SK-N-SH treated with all-trans-retinoic acid at 6 μM for 48 hours (cell line): ENCODE measurements at regions not wholly inside any gene's neighbourhood (a gene's known extent, or its start where the extent isn't known, plus 50 kb on each side); places are given as distances from the start of the nearest gene placed in this dataset.

Source experiments
- ATAC-seq: fragments of 200-7000 bp; cut with Tn5 transposase; 3 replicates; pipeline ENCODE4 v1.9.1; 2020; ENCODE audit warnings: mild to moderate bottlenecking, moderate library complexity
- ARNTL ChIP-seq: fragments of 450-650 bp; formaldehyde crosslinking; IDR thresholded peaks from 2 replicates; pipeline ENCODE4 v1.5.0; 2020; ENCODE audit warnings: low read depth, mild to moderate bottlenecking, moderate library complexity, borderline replicate concordance
- BACH2 ChIP-seq: fragments of 250-450 bp; sonication (Bioruptor Pico); IDR thresholded peaks from 2 replicates; pipeline ENCODE4 v1.9.0; 2021; ENCODE audit warnings: mild to moderate bottlenecking, borderline replicate concordance
- CSDC2 ChIP-seq: fragments of 250-450 bp; sonication (Bioruptor Pico); IDR thresholded peaks from 2 replicates; pipeline ENCODE4 v1.5.0; 2020; ENCODE audit warnings: mild to moderate bottlenecking, moderate library complexity
- CSRNP3 ChIP-seq: fragments of 250-450 bp; sonication (Bioruptor Pico); IDR thresholded peaks from 2 replicates; pipeline ENCODE4 v1.5.1; 2021; ENCODE audit warnings: mild to moderate bottlenecking, moderate library complexity
- GLIS3 ChIP-seq: fragments of 250-450 bp; sonication (Bioruptor Pico); IDR thresholded peaks from 2 replicates; pipeline ENCODE4 v1.5.0; 2020; ENCODE audit warnings: mild to moderate bottlenecking, moderate library complexity
- ISL1 ChIP-seq: fragments of 250-450 bp; sonication (Bioruptor Pico); IDR thresholded peaks from 2 replicates; pipeline ENCODE4 v2.1.2; 2022; ENCODE audit warnings: mild to moderate bottlenecking, moderate library complexity
- OSR1 ChIP-seq: fragments of 250-450 bp; sonication (Bioruptor Pico); IDR thresholded peaks from 2 replicates; pipeline ENCODE4 v1.8.0; 2022; ENCODE audit warnings: moderate library complexity, mild to moderate bottlenecking, inconsistent platforms
- PATZ1 ChIP-seq: fragments of 250-450 bp; sonication (Bioruptor Pico); IDR thresholded peaks from 2 replicates; pipeline ENCODE4 v1.8.0; 2020; ENCODE audit warnings: mild to moderate bottlenecking, moderate library complexity, borderline replicate concordance
- PPARA ChIP-seq: fragments of 250-450 bp; sonication (Bioruptor Pico); IDR thresholded peaks from 2 replicates; pipeline ENCODE4 v1.5.0; 2020; ENCODE audit warnings: mild to moderate bottlenecking, borderline replicate concordance
- SNAI2 ChIP-seq: fragments of 250-450 bp; sonication (Bioruptor Pico); IDR thresholded peaks from 2 replicates; pipeline ENCODE4 v1.5.0; 2020; ENCODE audit warnings: mild to moderate bottlenecking, moderate library complexity
- TCF4 ChIP-seq: fragments of 250-450 bp; sonication (Bioruptor Pico); IDR thresholded peaks from 2 replicates; pipeline ENCODE4 v1.8.0; 2021; ENCODE audit warnings: mild to moderate bottlenecking, moderate library complexity, borderline replicate concordance
- TOX ChIP-seq: fragments of 250-450 bp; sonication (Bioruptor Pico); IDR thresholded peaks from 2 replicates; pipeline ENCODE4 v1.8.0; 2021; ENCODE audit warnings: mild to moderate bottlenecking, moderate library complexity, borderline replicate concordance
- ZC3H10 ChIP-seq: fragments of 250-450 bp; sonication (Bioruptor Pico); IDR thresholded peaks from 2 replicates; pipeline ENCODE4 v1.5.1; 2021; ENCODE audit warnings: mild to moderate bottlenecking, moderate library complexity
- ZNF565 ChIP-seq: fragments of 450-650 bp; formaldehyde crosslinking; conservative IDR thresholded peaks from 2 replicates; pipeline ENCODE4 v1.5.0; 2020; ENCODE audit warnings: low read depth, mild to moderate bottlenecking, moderate library complexity
- ZNF70 ChIP-seq: fragments of 450-650 bp; formaldehyde crosslinking; IDR thresholded peaks from 2 replicates; pipeline ENCODE4 v1.5.0; 2020; ENCODE audit warnings: mild to moderate bottlenecking, moderate library complexity
- ZNF8 ChIP-seq: fragments of 450-650 bp; formaldehyde crosslinking; IDR thresholded peaks from 2 replicates; pipeline ENCODE4 v1.5.0; 2020; ENCODE audit warnings: mild to moderate bottlenecking, moderate library complexity
- TF ChIP-seq, protein P1 (sequence below): fragments of 250-450 bp; sonication (Bioruptor Pico); IDR thresholded peaks from 2 replicates; pipeline ENCODE4 v1.8.0; 2021; ENCODE audit warnings: low read depth, mild to moderate bottlenecking, moderate library complexity, borderline replicate concordance
- TF ChIP-seq, protein P2 (sequence below): fragments of 250-450 bp; sonication (Bioruptor Pico); IDR thresholded peaks from 2 replicates; pipeline ENCODE4 v1.5.0; 2020; ENCODE audit warnings: mild to moderate bottlenecking, moderate library complexity

DNA sequence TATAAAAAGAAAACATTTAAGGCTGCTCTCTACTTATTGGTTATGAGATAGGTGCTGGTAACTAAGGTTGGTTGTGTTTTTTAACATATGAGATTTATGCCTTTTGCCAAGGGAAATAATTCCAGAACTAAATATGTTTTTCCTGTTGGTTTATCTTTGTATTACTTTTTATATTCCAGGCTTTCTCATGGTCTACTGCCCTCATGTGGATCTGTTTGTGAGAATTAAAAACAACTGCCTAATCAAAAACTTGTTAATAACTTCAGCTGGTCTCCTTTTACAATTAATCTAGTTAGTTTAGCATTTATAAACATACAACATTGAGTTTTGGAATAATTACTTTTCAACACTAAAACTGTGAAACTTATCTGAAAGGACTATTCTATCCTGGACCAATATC is 1208.3 kb downstream of the ADGRL3 start:
- peak; percentile 26; the same call in 1 of the 3 replicates for ATAC-seq
- no peak for TF ChIP-seq ZC3H10 (CRISPR knock-in tag)
- no peak for TF ChIP-seq SNAI2 (CRISPR knock-in tag)
- no peak for TF ChIP-seq CSRNP3 (CRISPR knock-in tag)
- TF ChIP-seq, protein P1, sequence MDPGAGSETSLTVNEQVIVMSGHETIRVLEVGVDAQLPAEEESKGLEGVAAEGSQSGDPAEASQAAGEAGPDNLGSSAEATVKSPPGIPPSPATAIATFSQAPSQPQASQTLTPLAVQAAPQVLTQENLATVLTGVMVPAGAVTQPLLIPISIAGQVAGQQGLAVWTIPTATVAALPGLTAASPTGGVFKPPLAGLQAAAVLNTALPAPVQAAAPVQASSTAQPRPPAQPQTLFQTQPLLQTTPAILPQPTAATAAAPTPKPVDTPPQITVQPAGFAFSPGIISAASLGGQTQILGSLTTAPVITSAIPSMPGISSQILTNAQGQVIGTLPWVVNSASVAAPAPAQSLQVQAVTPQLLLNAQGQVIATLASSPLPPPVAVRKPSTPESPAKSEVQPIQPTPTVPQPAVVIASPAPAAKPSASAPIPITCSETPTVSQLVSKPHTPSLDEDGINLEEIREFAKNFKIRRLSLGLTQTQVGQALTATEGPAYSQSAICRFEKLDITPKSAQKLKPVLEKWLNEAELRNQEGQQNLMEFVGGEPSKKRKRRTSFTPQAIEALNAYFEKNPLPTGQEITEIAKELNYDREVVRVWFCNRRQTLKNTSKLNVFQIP, result no peak
- TF ChIP-seq GLIS3 (CRISPR knock-in tag), result no peak
- no peak for TF ChIP-seq TCF4 (CRISPR knock-in tag)
- no peak for TF ChIP-seq ZNF70 (CRISPR knock-in tag)
- TF ChIP-seq, all 23 proteins: peak for 0

GRCh38 chr4:62407534-62407933 is 1207.4 kb downstream of the ADGRL3 start:
- no peak for TF ChIP-seq OSR1 (CRISPR knock-in tag)
- TF ChIP-seq PPARA (CRISPR knock-in tag), result no peak
- TF ChIP-seq ARNTL (CRISPR knock-in tag), result no peak
- TF ChIP-seq BACH2 (CRISPR knock-in tag), result no peak
- no peak for TF ChIP-seq CSDC2 (CRISPR knock-in tag)
- TF ChIP-seq ZNF8 (CRISPR knock-in tag), result no peak
- no peak for TF ChIP-seq ZC3H10 (CRISPR knock-in tag)
- no peak for TF ChIP-seq GLIS3 (CRISPR knock-in tag)
- no peak for ATAC-seq

- TF ChIP-seq CSRNP3 (CRISPR knock-in tag), result no peak
- TF ChIP-seq GLIS3 (CRISPR knock-in tag), result no peak
- TF ChIP-seq PPARA (CRISPR knock-in tag), result no peak
- TF ChIP-seq ZNF70 (CRISPR knock-in tag), result no peak
- TF ChIP-seq TOX (CRISPR knock-in tag), result no peak
- TF ChIP-seq OSR1 (CRISPR knock-in tag), result no peak
- TF ChIP-seq ZNF565 (CRISPR knock-in tag), result no peak
- TF ChIP-seq ISL1 (CRISPR knock-in tag), result no peak
- TF ChIP-seq, protein P2, sequence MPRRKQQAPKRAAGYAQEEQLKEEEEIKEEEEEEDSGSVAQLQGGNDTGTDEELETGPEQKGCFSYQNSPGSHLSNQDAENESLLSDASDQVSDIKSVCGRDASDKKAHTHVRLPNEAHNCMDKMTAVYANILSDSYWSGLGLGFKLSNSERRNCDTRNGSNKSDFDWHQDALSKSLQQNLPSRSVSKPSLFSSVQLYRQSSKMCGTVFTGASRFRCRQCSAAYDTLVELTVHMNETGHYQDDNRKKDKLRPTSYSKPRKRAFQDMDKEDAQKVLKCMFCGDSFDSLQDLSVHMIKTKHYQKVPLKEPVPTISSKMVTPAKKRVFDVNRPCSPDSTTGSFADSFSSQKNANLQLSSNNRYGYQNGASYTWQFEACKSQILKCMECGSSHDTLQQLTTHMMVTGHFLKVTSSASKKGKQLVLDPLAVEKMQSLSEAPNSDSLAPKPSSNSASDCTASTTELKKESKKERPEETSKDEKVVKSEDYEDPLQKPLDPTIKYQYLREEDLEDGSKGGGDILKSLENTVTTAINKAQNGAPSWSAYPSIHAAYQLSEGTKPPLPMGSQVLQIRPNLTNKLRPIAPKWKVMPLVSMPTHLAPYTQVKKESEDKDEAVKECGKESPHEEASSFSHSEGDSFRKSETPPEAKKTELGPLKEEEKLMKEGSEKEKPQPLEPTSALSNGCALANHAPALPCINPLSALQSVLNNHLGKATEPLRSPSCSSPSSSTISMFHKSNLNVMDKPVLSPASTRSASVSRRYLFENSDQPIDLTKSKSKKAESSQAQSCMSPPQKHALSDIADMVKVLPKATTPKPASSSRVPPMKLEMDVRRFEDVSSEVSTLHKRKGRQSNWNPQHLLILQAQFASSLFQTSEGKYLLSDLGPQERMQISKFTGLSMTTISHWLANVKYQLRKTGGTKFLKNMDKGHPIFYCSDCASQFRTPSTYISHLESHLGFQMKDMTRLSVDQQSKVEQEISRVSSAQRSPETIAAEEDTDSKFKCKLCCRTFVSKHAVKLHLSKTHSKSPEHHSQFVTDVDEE (CRISPR knock-in tag), result no peak
- no peak for ATAC-seq
These were observed 1202.1 kb downstream of the ADGRL3 start for GRCh38 chr4:62402088-62402806.

GRCh38 chr4:62399242-62399641 is 1199.1 kb downstream of the ADGRL3 start:
- no peak for ATAC-seq
- no peak for TF ChIP-seq ZNF70 (CRISPR knock-in tag)
- TF ChIP-seq PATZ1 (CRISPR knock-in tag), result no peak
- no peak for TF ChIP-seq TOX (CRISPR knock-in tag)
- no peak for TF ChIP-seq ISL1 (CRISPR knock-in tag)
- no peak for TF ChIP-seq ARNTL (CRISPR knock-in tag)
- TF ChIP-seq, protein P2 (CRISPR knock-in tag), result no peak
- no peak for TF ChIP-seq PPARA (CRISPR knock-in tag)
- TF ChIP-seq, protein P1, result no peak
